ENCODE measurements at regions not wholly inside any gene's neighbourhood (a gene's known extent, or its start where the extent isn't known, plus 50 kb on each side); places are given as distances from the start of the nearest gene placed in this dataset.

- Histone ChIP-seq H3K4me2 (ENCODE audit: low read length) (no peak overlapping the region), H3K4me1 (ENCODE audit: insufficient read depth, low read length, poor library complexity, severe bottlenecking) (no peaks in the 10 kb centered on the region), H3K9me2 (ENCODE audit: insufficient read depth, low read length) (no peaks in the 10 kb centered on the region), H4K20me1 (ENCODE audit: insufficient read depth, low read length) (no peaks in the 10 kb centered on the region), H3K79me2 (ENCODE audit: insufficient read depth, low read depth, low read length) (no peaks in the 10 kb centered on the region), H2AFZ (ENCODE audit: low read length) (no peak overlapping the region), H3K9me3 (ENCODE audit: low read length) (no peaks in the 10 kb centered on the region), H3K36me3 (ENCODE audit: insufficient read depth, low read length) (no peaks in the 10 kb centered on the region), H3K27ac (ENCODE audit: low read depth, low read length, poor library complexity, severe bottlenecking) (no peak overlapping the region), H3K4me3 (ENCODE audit: low read depth, low read length, poor library complexity, severe bottlenecking) (no peak overlapping the region)
- ChIA-PET POLR2A (no interaction called here), CTCF (ENCODE audit: unreplicated experiment) (no interaction called here)
- DNase-seq (ENCODE audit: low spot score): no peak
- no TSS peak for BruUV-seq (replicated peaks)
- intact Hi-C loops (cut with micrococcal nuclease; ENCODE audit: unreplicated experiment): no loop called here
- TF ChIP-seq EZH2phosphoT487 (IDR thresholded peaks at IDR 0.05; ENCODE audit: borderline replicate concordance, low read depth, low read length) (no peak), CTCF (conservative IDR thresholded peaks at IDR 0.05; ENCODE audit: low read length) (no peak)
Observed at GRCh38 chr6:16989382-16989781, 112.5 kb upstream of the STMND1 start.

GRCh38 chr6:16987996-16988395 is 113.9 kb upstream of the STMND1 start:
- no TSS peak for BruUV-seq (replicated peaks)

More at GRCh38 chr6:16987996-16988395, 113.9 kb upstream of the STMND1 start:
- ChIA-PET POLR2A (no interaction called here), CTCF (ENCODE audit: unreplicated experiment) (no interaction called here)
- Histone ChIP-seq H2AFZ (ENCODE audit: low read length) (no peak overlapping the region), H3K9me2 (ENCODE audit: insufficient read depth, low read length) (no peaks in the 10 kb centered on the region), H3K36me3 (ENCODE audit: insufficient read depth, low read length) (no peaks in the 10 kb centered on the region), H4K20me1 (ENCODE audit: insufficient read depth, low read length) (no peaks in the 10 kb centered on the region), H3K79me2 (ENCODE audit: insufficient read depth, low read depth, low read length) (no peaks in the 10 kb centered on the region), H3K4me1 (ENCODE audit: insufficient read depth, low read length, poor library complexity, severe bottlenecking) (no peaks in the 10 kb centered on the region), H3K27ac (ENCODE audit: low read depth, low read length, poor library complexity, severe bottlenecking) (no peak overlapping the region), H3K4me3 (ENCODE audit: low read depth, low read length, poor library complexity, severe bottlenecking) (no peak overlapping the region), H3K9me3 (ENCODE audit: low read length) (no peaks in the 10 kb centered on the region), H3K4me2 (ENCODE audit: low read length) (no peak overlapping the region)
- no peak for TF ChIP-seq EZH2phosphoT487 (IDR thresholded peaks at IDR 0.05; ENCODE audit: borderline replicate concordance, low read depth, low read length)
- no peak for TF ChIP-seq CTCF (conservative IDR thresholded peaks at IDR 0.05; ENCODE audit: low read length)
- no peak for DNase-seq (ENCODE audit: low spot score)
- intact Hi-C loops (cut with micrococcal nuclease; ENCODE audit: unreplicated experiment): no loop called here
